ENCODE measurements at regions not wholly inside any gene's neighbourhood (a gene's known extent, or its start where the extent isn't known, plus 50 kb on each side); places are given as distances from the start of the nearest gene placed in this dataset.

GRCh38 chr3:174462916-174463315 is 396.2 kb upstream of the NAALADL2 start:
- Histone ChIP-seq H3K27me3 (no peaks in the 10 kb centered on the region), H3K9me3 (no peaks in the 10 kb centered on the region), H3K4me3 (no peak overlapping the region), H3K27ac (no peak overlapping the region), H3K4me1 (no peaks in the 10 kb centered on the region), H3K36me3 (no peaks in the 10 kb centered on the region)
- TF ChIP-seq CTCF (IDR thresholded peaks at IDR 0.05), result no peak
- no peak for TF ChIP-seq POLR2A (IDR thresholded peaks at IDR 0.05)
- intact Hi-C loops (cut with DNase I), result no loop called here
- no peak for DNase-seq

- no peak overlapping the region for H3K4me3 ChIP-seq
- H3K9me3 ChIP-seq, result no peaks in the 10 kb centered on the region
- no peak overlapping the region for H3K27ac ChIP-seq
- no peak for TF ChIP-seq POLR2A (IDR thresholded peaks at IDR 0.05)
- TF ChIP-seq CTCF (IDR thresholded peaks at IDR 0.05), result no peak
- intact Hi-C loops (cut with DNase I), result no loop called here
- no peaks in the 10 kb centered on the region for H3K27me3 ChIP-seq
- H3K4me1 ChIP-seq, result no peaks in the 10 kb centered on the region
- H3K36me3 ChIP-seq, result no peaks in the 10 kb centered on the region
- WGBS, 2 donors, result 92% methylated on average over 3 of the region's 3 CpGs
- DNase-seq, result no peak
Observed at GRCh38 chr3:174465177-174465576, 394.0 kb upstream of the NAALADL2 start.

DNA sequence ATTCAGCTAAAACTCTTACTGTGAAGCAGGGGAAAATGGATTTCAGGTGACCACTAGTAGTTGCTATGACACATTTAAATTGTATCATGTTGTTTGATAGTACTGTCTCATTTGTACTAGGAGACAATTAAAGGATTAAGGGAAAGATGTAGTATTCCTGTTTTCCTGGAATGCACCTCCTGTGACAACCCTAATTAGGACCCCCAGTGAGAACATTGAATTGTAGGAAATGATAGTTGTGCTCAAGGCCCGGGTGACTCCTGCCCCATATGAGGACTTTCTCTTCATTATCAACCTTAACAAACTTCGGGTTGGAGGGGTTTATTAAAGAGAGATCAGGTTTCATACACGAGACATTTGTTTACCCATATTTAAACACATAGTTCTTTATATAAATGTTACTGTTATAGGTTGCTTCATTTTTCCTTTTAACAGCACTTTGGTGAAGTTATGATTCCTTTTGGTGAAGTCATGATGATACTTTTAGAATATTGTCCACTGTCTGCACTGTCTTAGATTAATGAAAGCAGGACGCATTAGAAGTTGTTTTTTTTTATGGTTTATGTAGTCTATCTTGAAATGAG is 392.6 kb upstream of the NAALADL2 start:
- WGBS, 2 donors, result 72 to 76% methylated on average over 4 of the region's 4 CpGs
- TF ChIP-seq CTCF (IDR thresholded peaks at IDR 0.05) (no peak), POLR2A (IDR thresholded peaks at IDR 0.05) (no peak)
- H3K4me1 ChIP-seq, result no peaks in the 10 kb centered on the region
- DNase-seq, result no peak
- no peaks in the 10 kb centered on the region for H3K36me3 ChIP-seq
- H3K27me3 ChIP-seq, result no peaks in the 10 kb centered on the region
- H3K27ac ChIP-seq, result no peak overlapping the region
- intact Hi-C loops (cut with DNase I), result no loop called here
- no peaks in the 10 kb centered on the region for H3K9me3 ChIP-seq
- H3K4me3 ChIP-seq, result no peak overlapping the region

DNA sequence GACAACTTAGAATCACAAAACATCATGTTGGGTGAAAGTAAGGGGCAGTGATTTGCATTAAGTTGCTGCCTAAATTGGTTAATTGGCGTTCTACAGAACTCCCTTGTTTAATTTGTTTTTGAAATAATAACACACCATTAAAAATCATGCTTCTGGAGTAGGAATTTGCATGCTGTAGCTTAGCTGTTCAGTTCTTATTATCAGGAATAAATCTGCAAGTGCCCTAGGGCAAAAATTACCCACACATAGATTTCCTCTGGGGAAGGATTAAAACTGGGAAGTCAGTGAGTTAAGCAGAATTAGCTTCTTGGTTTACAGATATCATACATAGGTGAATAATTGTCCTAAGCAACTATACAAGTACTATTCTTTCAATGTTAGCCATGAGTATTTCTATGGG is 381.6 kb upstream of the NAALADL2 start:
- Histone ChIP-seq H3K27me3 (no peaks in the 10 kb centered on the region), H3K36me3 (no peaks in the 10 kb centered on the region), H3K4me1 (peaks cover 0 to 2% (median 0%) of the 10 kb centered on the region in 3 donors), H3K27ac (no peak overlapping the region), H3K9me3 (no peaks in the 10 kb centered on the region), H3K4me3 (no peak overlapping the region)
- WGBS, 2 donors, result 82 to 100% methylated on average over 1 of the region's 1 CpG
- TF ChIP-seq CTCF (IDR thresholded peaks at IDR 0.05), result no peak
- no peak for TF ChIP-seq POLR2A (IDR thresholded peaks at IDR 0.05)
- no peak for DNase-seq
- intact Hi-C loops (cut with DNase I), result no loop called here

DNA sequence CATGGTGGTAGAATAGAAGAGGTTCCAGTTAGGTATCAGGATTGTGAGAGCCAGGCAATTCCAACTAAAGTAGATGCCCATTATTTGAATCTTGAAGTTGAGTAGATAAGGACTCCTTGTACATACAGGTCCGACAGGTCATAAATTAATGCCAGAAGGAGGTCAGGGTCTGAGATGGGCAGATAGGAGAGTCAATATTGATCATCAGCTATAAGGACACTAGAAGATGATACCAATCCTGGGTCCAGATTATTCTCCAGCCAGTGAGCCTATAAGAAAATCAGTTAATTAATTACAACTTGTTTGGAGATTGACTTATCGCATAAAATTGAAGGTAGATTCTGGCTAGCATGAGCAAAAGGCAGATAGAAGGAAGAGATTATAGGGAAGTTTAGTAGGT is 378.4 kb upstream of the NAALADL2 start:
- Histone ChIP-seq H3K36me3 (no peaks in the 10 kb centered on the region), H3K9me3 (no peaks in the 10 kb centered on the region), H3K4me3 (no peak overlapping the region), H3K4me1 (peaks cover 0 to 16% (median 0%) of the 10 kb centered on the region in 3 donors), H3K27me3 (no peaks in the 10 kb centered on the region), H3K27ac (no peak overlapping the region)
- no peak for DNase-seq
- intact Hi-C loops (cut with DNase I), result no loop called here
- no peak for TF ChIP-seq CTCF (IDR thresholded peaks at IDR 0.05)
- no peak for TF ChIP-seq POLR2A (IDR thresholded peaks at IDR 0.05)
- WGBS, 2 donors, result 87 to 88% methylated on average over 2 of the region's 2 CpGs

Measured in esophagus squamous epithelium (tissue), 5 donors.